Lung (tissue), 11 donors: ENCODE measurements at regions not wholly inside any gene's neighbourhood (a gene's known extent, or its start where the extent isn't known, plus 50 kb on each side); places are given as distances from the start of the nearest gene placed in this dataset.

Experiments
- ATAC-seq: fragments of 200-7000 bp; cut with Tn5 transposase; one replicate; pipeline ENCODE4 v1.9.1; 2020; ENCODE audit warnings: moderate number of reproducible peaks; ENCODE audit not compliant: insufficient read depth, low FRiP score
- DNase-seq, 3 donors: peaks; one replicate each; pipeline ENCODE4 v3.0.0-alpha.2; 2013 to 2017
- H3K27ac ChIP-seq, 2 donors: one replicate each; pipeline ENCODE4 v1.5.1; 2013; ENCODE audit warnings: mild to moderate bottlenecking in 2 of 2, moderate library complexity in 2 of 2, control low read depth in 1 of 2, inconsistent platforms in 1 of 2, low read depth in 1 of 2, low read length in 1 of 2
- H3K27me3 ChIP-seq, 3 donors: one replicate each; pipeline ENCODE4 v1.5.1; 2013; ENCODE audit warnings: low read length in 2 of 3; ENCODE audit not compliant: control insufficient read depth in 3 of 3, insufficient read depth in 3 of 3
- H3K36me3 ChIP-seq, 4 donors: one replicate each; pipeline ENCODE4 v1.5.1; 2013; ENCODE audit warnings: low read length in 4 of 4, mild to moderate bottlenecking in 1 of 4, moderate library complexity in 1 of 4; ENCODE audit not compliant: control insufficient read depth in 4 of 4, insufficient read depth in 4 of 4
- H3K4me1 ChIP-seq, 5 donors: one replicate each; pipeline ENCODE4 v1.5.1; 2013; ENCODE audit warnings: low read length in 5 of 5, mild to moderate bottlenecking in 2 of 5, moderate library complexity in 1 of 5; ENCODE audit not compliant: control insufficient read depth in 5 of 5, insufficient read depth in 5 of 5
- H3K4me3 ChIP-seq: one replicate; pipeline ENCODE4 v1.5.1; 2013; ENCODE audit warnings: mild to moderate bottlenecking, control low read depth, moderate library complexity
- H3K9ac ChIP-seq, 2 donors: one replicate each; pipeline ENCODE4 v1.5.1; 2013; ENCODE audit warnings: low read length in 2 of 2, control low read depth in 1 of 2; ENCODE audit not compliant: insufficient read depth in 1 of 2
- H3K9me3 ChIP-seq, 4 donors: one replicate each; pipeline ENCODE4 v1.5.1; 2013; ENCODE audit warnings: low read length in 3 of 4, mild to moderate bottlenecking in 1 of 4, moderate library complexity in 1 of 4; ENCODE audit not compliant: control insufficient read depth in 4 of 4, insufficient read depth in 3 of 4
- WGBS, 2 donors: extraction: QIAGEN DNeasy Blood & Tissue Kit; methylation state at CpG; one replicate each; pipeline ENCODE4 v1.1.7; 2013; 5-methylcytosine and 5-hydroxymethylcytosine counted together
- TF ChIP-seq, protein P1 (sequence below): IDR thresholded peaks from 2 replicates; pipeline ENCODE4 v1.5.1; 2012; ENCODE audit warnings: mild to moderate bottlenecking; ENCODE audit errors: control extremely low read depth, extremely low read depth
- donor health status: control.
- donor health status: control.
- donor health status: Bipolar disorder and iron deficiency.
- donor health status: healthy.
- donor health status: DM: yes; HTN: yes; CAD: no.

DNA sequence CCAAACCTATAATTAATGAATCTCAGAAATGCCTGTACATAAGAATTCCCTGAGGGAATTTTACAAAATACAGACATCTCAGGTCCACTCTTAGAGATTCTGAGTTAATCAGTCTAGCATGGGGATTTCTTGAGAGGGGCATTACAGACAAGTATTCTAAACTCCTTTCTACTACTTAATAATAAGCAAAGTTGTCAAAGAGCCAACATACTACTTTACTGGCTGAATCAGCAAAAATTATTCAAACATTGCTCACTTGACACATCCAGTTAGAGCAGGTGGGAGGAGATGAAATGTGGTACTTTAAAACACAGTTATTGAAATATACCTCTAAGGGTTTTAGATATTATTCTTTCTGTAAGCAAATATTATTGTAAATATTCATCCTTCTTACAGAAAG lies 1164.7 kb downstream of the CDY2B start:
- Histone ChIP-seq H3K4me1 (no peaks in the 10 kb centered on the region), H3K9ac (no peak overlapping the region), H3K36me3 (no peaks in the 10 kb centered on the region), H3K4me3 (no peak overlapping the region), H3K9me3 (no peaks in the 10 kb centered on the region), H3K27me3 (no peaks in the 10 kb centered on the region), H3K27ac (no peak overlapping the region)
- ATAC-seq (no peak), DNase-seq (no peak)
- TF ChIP-seq, protein P1, sequence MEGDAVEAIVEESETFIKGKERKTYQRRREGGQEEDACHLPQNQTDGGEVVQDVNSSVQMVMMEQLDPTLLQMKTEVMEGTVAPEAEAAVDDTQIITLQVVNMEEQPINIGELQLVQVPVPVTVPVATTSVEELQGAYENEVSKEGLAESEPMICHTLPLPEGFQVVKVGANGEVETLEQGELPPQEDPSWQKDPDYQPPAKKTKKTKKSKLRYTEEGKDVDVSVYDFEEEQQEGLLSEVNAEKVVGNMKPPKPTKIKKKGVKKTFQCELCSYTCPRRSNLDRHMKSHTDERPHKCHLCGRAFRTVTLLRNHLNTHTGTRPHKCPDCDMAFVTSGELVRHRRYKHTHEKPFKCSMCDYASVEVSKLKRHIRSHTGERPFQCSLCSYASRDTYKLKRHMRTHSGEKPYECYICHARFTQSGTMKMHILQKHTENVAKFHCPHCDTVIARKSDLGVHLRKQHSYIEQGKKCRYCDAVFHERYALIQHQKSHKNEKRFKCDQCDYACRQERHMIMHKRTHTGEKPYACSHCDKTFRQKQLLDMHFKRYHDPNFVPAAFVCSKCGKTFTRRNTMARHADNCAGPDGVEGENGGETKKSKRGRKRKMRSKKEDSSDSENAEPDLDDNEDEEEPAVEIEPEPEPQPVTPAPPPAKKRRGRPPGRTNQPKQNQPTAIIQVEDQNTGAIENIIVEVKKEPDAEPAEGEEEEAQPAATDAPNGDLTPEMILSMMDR: no peak

DNA sequence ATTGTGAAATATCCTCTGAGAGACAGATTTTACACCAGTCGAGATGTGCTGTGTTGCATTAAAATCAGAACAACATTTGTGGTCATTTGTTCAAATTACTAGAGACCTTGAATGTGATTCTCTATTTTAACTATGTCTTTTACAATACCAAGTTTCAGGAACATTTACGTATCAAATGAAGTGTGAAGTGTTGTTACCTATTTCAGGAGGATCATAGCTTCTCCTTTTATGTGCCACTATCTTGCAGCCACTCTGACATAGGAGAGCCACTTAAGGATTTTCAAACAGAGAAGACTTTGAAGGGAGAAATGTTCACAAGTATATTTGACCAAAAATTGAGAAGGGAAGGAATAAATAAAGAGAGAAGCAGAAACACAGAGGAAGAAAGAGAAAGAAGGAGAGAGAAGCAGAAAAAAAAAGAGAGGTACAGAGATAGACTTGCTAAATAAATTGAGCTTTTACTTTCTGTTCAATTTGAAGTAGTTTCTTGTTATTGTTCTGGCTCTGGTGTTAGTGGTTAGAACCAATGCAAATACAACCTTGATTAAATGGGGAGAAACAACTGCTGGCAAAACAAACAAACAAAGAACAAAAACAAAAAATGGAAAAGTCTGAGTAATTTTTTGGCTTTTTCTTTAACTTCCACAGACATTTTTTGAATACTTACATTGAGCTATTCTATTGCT lies 1206.8 kb downstream of the CDY2B start:
- Histone ChIP-seq H3K4me1 (no peaks in the 10 kb centered on the region), H3K9ac (no peak overlapping the region), H3K27ac (no peak overlapping the region), H3K27me3 (no peaks in the 10 kb centered on the region), H3K9me3 (no peaks in the 10 kb centered on the region), H3K36me3 (no peaks in the 10 kb centered on the region), H3K4me3 (no peak overlapping the region)
- TF ChIP-seq, protein P1: no peak
- DNase-seq: no peak
- ATAC-seq: no peak
- WGBS, 2 donors: 52% methylated on average over 2 of the region's 2 CpGs; no CpG with 5 or more reads in 1 of the 2 donors

DNA sequence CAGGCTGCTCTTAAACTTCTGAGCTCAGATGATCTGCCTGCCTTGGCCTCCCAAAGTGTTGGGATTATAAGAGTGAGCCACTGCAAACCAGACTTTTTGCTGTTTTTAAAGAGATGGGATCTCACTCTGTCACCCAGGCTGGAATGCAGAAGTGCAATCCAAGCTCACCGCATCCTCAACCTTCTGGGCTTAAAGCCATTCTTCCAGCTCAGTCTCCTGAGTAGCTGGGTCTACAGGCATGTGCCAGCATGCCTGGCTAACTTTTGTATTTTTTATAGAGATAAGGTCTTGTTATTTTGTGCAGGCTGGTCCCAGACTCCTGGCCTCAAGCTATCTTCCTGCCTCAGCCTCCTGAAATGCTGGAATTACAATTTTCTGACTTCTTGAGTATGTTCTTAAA lies 1211.6 kb downstream of the CDY2B start:
- Histone ChIP-seq H3K27ac (no peak overlapping the region), H3K27me3 (no peaks in the 10 kb centered on the region), H3K4me3 (no peak overlapping the region), H3K36me3 (no peaks in the 10 kb centered on the region), H3K4me1 (no peaks in the 10 kb centered on the region), H3K9ac (no peak overlapping the region), H3K9me3 (no peaks in the 10 kb centered on the region)
- TF ChIP-seq, protein P1: no peak
- ATAC-seq (no peak), DNase-seq (no peak)
- 92% methylated on average over 1 of the region's 1 CpG; no CpG with 5 or more reads in 1 of the 2 donors for WGBS, 2 donors

DNA sequence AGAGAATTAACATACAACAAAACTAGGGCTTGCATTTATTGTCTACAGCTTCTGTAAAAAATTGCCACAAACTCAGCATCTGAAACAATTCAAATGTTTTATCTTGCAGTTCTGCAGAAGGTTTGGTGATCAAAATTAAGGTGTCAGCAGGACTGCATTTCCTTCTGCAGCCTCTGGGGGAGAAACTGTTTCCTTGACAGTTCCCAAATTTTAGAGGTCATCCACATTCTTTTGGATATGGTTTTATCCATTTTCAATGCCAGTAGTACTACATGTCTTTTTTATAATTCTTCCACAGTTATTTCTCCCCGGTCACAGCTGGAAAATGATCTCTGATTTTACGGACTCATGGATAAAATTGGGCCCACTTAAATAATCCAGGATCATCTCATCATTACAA lies 1217.3 kb downstream of the CDY2B start:
- DNase-seq (no peak), ATAC-seq (no peak)

More for the DNA sequence above, 1217.3 kb downstream of the CDY2B start:
- no peaks in the 10 kb centered on the region for H3K27me3 ChIP-seq
- no peaks in the 10 kb centered on the region for H3K4me1 ChIP-seq
- H3K4me3 ChIP-seq: no peak overlapping the region
- TF ChIP-seq, protein P1: no peak
- H3K27ac ChIP-seq: no peak overlapping the region
- no peaks in the 10 kb centered on the region for H3K36me3 ChIP-seq
- H3K9ac ChIP-seq: no peak overlapping the region
- no peaks in the 10 kb centered on the region for H3K9me3 ChIP-seq
- 62% methylated on average over 2 of the region's 2 CpGs; no CpG with 5 or more reads in 1 of the 2 donors for WGBS, 2 donors
